ENCODE measurements at regions not wholly inside any gene's neighbourhood (a gene's known extent, or its start where the extent isn't known, plus 50 kb on each side); places are given as distances from the start of the nearest gene placed in this dataset.

- in situ Hi-C loops (cut with MboI; ENCODE audit: low sequenced_read_pairs, unreplicated experiment), result no loop called here
- DNase-seq (ENCODE audit: low spot score), result no peak
- no peak for TF ChIP-seq CTCF (IDR thresholded peaks at IDR 0.05; ENCODE audit: borderline replicate concordance, control extremely low read depth, extremely low read depth, insufficient read depth, missing control alignments)
Measured at GRCh38 chr10:10831085-10831484, 186.6 kb upstream of the CELF2 start.

GRCh38 chr10:10833955-10834354, 183.7 kb upstream of the CELF2 start:
- DNase-seq (ENCODE audit: low spot score), result no peak
- TF ChIP-seq CTCF (IDR thresholded peaks at IDR 0.05; ENCODE audit: borderline replicate concordance, control extremely low read depth, extremely low read depth, insufficient read depth, missing control alignments), result no peak
- in situ Hi-C loops (cut with MboI; ENCODE audit: low sequenced_read_pairs, unreplicated experiment), result no loop called here

GRCh38 chr10:10844251-10844650, 173.4 kb upstream of the CELF2 start:
- in situ Hi-C loops (cut with MboI; ENCODE audit: low sequenced_read_pairs, unreplicated experiment), result no loop called here
- no peak for DNase-seq (ENCODE audit: low spot score)
- no peak for TF ChIP-seq CTCF (IDR thresholded peaks at IDR 0.05; ENCODE audit: borderline replicate concordance, control extremely low read depth, extremely low read depth, insufficient read depth, missing control alignments)

GRCh38 chr10:10845185-10845584, 172.5 kb upstream of the CELF2 start:
- DNase-seq (ENCODE audit: low spot score), result no peak
- in situ Hi-C loops (cut with MboI; ENCODE audit: low sequenced_read_pairs, unreplicated experiment), result no loop called here
- TF ChIP-seq CTCF (IDR thresholded peaks at IDR 0.05; ENCODE audit: borderline replicate concordance, control extremely low read depth, extremely low read depth, insufficient read depth, missing control alignments), result no peak

GRCh38 chr10:10845826-10846503, 171.7 kb upstream of the CELF2 start:
- in situ Hi-C loops (cut with MboI; ENCODE audit: low sequenced_read_pairs, unreplicated experiment), result no loop called here
- no peak for DNase-seq (ENCODE audit: low spot score)
- no peak for TF ChIP-seq CTCF (IDR thresholded peaks at IDR 0.05; ENCODE audit: borderline replicate concordance, control extremely low read depth, extremely low read depth, insufficient read depth, missing control alignments)

- DNase-seq (ENCODE audit: low spot score), result no peak
- in situ Hi-C loops (cut with MboI; ENCODE audit: low sequenced_read_pairs, unreplicated experiment), result no loop called here
- TF ChIP-seq CTCF (IDR thresholded peaks at IDR 0.05; ENCODE audit: borderline replicate concordance, control extremely low read depth, extremely low read depth, insufficient read depth, missing control alignments), result no peak
Measured at GRCh38 chr10:10846504-10846900, 171.2 kb upstream of the CELF2 start.
